Pons (tissue), 1 donor: ENCODE measurements at regions not wholly inside any gene's neighbourhood (a gene's known extent, or its start where the extent isn't known, plus 50 kb on each side); places are given as distances from the start of the nearest gene placed in this dataset.

Experiments used
- DNase-seq: peaks from one replicate; pipeline ENCODE4 v3.0.0-alpha.2; 2016; ENCODE audit warnings: low spot score

DNA sequence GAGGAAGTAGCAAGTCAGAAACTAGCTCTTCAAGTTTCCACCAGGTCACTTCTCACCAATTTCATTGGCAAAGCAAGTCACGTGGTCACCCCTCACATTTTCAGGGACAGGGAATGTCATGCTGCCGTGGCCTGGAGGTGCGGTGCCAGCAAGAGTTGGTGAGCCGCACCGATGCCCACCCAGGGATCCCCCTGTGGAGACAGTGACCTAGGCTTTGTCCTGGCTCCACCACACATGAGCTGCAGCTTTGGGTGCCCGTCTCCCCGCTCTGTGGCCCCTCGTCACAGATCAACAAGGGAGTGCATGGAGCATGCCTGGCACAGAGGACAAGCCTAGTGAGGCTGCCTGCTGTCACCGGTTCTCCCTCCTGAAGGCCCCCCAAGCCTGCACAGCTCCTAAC, 226.7 kb upstream of the PPP2R2D start:
- DNase-seq = no peak

DNA sequence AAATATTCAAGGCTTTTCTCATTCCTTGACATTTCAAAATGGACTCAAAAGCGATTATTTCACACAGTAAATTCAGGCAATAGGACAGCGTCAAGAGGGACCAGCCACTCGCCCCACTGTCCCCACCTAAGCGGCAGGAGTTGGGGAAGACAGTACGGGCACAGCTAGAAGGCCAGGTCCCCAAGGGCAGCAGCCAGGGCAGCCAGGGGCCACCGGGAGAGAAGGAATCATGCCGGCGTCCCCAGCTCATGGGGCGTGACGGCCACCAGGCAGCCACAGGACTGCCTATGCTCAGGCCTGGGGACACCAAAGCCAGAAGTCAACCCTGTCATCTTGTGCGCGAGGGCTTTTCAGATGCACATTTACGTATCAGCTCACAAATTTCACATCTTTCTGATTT, 225.7 kb upstream of the PPP2R2D start:
- DNase-seq = no peak

DNA sequence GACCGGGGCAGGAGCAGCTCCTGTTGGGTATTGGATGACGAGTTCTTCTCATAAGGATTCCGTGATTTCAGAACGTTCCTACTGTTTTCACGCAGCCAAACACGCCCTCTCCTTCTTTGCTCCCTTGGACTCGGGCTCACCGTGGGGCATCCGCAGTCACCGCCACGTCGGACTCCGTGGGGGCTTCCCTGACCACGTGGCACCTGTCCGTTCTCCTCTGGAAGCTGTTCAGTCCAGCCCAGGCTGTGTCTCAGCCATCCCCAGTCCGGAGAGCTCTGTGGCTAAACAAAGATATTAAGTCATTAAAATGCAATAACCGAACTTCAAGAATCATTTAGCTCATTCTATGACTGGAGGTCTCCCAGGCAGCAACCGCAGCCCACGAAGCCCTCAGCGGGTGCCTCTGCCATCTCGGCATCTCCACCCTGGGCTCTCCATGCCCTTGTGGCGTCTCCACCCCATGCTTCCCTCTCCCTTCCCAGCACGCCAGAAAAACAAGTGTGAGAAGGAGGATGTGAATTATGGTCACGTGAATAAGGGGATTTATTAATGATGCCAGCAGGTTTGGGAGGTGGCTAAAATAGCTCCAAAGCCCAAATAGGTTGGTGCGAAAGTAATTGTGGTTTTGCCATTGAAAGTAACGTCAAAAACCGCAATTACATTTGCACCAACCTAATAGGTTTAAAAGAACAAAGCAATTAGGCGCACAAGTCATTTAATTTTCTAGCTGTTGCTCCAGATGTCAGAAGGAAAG, 224.6 kb upstream of the PPP2R2D start:
- no peak for DNase-seq

DNA sequence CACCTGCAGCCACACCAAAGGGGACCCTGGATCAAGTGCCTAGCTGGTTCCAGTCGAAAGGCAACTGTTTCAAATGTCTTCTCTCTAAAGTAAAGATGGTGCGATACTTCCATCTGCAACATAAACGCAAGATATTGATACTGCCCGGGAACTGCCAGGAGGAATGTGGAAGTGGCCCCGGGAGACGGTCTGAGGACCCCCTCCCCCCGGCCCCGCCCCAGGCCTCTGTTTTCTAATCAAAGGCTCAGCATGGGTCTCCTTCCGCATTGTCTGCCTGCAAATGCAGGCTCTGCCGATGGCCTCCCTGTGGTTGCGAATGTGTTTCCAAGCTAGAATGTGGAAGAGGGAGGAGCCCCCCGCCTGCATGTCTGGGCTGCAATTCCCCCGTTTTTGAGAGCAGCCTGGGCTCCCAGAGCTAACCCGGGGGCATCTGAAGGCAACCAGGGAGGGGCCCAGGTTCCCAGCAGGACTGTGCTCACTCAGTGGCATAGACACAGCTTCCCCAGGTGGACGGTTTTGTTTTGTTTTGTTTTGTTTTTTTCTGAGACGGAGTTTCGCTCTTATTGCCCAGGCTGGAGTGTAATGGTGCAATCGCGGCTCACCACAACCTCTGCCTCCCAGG, 223.9 kb upstream of the PPP2R2D start:
- no peak for DNase-seq

DNA sequence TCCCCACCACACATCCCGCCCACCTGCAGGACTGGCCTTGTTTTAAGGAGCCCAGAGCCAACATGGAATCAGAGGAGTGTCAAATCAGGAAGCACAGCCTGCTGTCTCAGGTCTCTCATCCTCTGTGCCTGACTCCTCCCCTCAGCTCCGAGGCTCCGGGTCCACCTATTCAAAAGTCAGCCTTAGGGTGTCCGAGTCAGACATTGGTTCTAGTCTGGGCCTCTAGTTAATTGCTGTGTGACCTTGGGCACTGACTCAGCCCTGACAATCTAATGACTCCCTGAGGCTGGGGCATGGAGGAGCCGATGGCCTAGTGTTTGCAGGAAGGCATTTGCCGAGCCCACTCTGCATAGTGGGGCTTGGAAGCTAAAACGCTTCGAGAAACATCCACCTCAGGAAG, 223.1 kb upstream of the PPP2R2D start:
- no peak for DNase-seq

DNA sequence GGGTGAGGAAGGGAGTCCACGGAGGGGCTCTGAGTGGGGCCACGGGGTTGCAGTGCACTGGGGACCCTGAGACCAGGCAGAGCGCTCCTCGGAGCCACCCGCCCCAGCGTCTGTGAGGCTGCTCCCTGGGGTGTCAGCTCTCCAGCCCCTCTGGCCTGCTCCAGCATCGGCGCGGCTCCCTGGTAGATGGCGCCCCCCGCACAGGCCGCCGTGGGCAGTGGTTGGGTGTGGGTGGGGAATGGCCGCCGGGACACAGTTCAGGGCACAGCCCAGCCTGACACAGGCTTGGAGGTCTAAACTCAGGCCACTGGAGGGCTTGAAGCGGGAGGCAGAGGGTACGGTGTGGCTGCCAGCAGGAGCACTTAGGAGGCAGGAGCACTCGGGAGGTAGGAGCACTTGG, 222.6 kb upstream of the PPP2R2D start:
- DNase-seq = no peak

DNA sequence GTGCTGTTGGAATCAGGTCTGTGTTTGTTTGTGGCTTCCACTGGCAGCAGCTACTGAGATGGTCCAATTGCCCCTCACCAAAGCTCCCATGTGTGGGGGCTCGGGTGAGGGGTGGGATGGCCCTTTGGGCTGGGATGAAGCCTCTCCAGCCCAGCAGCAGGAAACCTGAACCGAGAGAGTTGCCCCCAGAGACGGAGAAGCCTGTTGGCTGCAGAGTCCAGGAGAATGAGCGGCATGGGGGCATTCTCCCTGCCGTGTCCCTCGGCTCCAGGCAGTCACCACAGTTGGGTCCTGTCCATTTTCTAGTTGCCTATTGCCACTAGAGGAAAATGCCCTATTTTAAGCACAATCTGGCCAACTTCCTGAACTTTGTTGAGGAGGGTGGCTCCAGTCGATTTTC, 222.2 kb upstream of the PPP2R2D start:
- no peak for DNase-seq

DNA sequence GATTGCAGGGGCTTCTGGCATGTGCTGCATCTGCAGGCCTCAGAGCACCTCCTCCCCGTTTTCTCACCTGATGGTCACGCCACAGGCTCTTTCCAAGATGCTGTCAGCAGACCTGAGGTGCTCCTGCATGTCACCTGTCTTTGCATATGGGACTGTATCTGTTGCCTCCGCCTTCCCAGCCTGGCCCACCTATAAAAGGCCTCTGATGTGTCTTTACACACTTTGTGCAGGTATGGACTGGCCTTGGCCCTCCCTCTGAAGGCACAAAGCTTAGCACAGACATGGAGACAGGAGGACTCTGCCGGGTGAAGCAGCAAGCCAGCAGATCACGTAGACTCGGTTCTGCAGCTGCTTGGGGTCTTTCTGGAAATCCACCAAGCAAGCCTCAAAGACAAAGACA, 220.9 kb upstream of the PPP2R2D start:
- no peak for DNase-seq

DNA sequence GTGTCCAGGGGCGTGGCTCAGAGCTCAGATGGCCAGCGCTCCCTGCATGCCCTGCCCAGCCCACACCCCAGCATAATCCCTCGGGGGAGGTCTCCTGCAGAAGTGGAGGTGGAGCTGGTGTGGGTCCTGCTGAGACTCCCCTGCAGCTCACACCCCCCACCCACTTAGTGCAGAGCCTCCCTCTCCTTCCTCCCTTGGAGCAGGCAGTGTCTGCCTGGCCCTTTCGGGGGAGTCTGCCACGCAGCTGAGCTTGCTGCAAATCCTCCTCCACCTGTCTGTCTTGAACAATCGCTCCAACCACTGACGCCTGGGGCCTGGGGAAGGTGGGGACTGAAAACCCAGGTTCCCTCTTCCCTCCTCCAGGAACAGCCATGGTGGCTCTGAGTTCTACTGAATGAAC, 219.7 kb upstream of the PPP2R2D start:
- no peak for DNase-seq

DNA sequence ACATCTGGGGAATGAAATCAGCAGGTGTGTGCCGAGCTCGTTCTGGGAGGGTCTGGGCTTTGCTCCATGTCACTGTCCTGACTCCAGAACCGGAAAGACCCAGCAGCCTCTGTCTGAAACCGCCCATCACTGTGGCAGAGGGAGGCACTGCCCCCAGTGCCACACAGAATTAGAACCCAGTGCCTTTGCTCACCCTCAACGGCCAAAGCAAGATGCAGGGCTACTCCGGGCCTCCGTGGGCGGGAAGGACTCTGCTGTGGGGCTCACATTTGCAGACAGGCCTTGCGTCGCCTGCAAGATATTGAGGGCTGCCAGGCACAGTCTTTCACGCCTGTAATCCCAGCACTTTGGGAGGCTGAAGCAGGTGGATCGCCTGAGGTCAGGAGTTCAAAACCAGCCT, 219.2 kb upstream of the PPP2R2D start:
- DNase-seq = no peak

DNA sequence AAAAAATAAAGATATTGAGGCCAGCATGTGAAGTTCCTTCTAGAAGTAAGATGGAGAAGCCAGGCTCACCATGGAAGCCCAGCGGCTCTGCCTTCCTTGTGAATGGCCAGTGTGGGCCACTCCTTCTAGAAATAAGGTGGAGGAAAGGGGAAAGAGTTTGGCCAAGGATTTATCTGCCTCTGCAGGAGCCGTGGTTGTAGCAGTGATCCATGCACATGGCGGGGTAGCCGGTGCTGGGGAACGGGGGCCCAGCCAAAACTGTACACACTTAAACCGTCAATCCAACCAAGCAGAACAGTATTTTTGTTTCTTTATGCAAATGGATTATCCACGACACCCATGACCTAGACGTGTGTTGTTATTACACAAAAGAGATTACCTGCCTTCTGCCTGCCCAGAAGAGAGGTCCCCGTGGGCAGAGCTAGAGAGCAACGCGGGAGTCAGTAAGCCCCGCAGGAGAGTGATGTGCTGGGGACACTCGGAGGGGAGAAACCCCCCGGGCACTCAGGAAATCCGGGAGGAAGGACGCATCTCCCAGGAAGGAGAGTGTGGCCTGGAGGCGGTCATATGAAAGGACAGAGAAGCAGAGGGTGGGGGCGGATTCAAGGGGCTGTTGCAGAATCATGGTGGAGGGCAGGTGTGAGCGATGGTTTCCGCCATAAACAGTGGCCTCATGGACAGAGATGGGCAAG, 218.4 kb upstream of the PPP2R2D start:
- no peak for DNase-seq

DNA sequence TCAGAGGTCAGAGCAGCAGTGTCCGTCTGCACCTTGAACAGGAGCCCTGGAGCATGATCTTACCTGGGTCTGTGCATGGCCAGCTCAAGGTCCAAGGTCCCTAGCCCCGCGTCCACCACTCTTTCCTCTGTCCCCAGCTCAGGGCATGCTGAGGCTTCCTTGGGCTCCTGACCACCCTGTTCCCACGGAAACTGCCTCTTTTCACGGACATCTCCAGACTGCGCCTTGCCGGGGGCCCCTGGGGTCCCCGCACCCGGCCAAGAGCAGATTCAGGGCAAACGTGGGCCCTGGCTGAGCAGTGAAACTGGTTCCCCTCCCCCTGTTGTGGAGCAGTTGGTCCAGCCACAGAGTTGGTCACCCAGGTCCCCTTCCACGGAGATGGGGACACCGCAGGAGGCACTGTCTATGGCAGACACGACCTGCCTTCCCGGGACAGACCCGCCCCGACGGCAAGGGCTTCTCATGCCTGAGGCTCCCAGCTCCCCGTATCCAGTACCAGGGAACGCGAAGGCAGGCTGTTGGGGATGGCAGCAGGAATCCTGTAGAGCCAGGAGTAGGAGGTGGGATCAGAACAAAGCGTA, 217.4 kb upstream of the PPP2R2D start:
- no peak for DNase-seq

DNA sequence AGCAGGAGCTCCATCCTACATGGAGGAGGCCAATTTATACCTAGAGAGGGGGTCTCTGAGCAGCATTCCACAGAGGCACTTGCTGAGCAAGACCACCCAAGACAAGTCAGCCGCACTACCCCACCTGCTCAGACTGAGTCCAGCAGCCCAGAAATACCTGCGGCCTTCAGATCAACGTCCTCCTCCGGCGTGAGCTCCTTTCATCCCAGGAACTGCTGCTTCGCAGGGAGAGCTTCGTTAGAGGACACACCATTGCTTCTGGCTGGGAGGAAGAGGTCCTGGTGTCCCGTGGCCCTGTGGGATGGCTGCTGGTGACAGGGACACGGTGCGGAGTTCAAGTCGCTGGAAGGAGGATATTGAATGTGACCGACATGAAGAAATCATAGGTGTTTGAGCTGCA, 216.9 kb upstream of the PPP2R2D start:
- no peak for DNase-seq

DNA sequence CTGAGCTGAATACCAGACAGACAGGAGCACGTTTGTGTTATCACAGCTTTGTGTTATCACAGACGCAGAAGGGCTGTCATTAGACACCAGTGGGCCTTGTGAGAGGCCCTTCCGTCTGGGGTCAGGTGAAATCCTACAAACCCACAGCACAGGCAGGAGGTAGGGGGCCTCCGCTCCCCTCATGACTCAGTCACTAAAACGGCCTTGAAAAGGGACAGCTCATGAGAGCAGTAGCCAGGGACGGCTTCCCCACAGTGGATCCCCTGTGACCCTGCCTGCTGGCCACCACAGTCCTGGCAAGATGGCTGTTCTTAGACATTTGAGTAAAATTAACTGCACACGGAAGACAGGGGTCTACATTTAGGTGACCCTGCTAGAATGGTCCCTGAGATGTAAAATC, 215.8 kb upstream of the PPP2R2D start:
- DNase-seq = no peak

DNA sequence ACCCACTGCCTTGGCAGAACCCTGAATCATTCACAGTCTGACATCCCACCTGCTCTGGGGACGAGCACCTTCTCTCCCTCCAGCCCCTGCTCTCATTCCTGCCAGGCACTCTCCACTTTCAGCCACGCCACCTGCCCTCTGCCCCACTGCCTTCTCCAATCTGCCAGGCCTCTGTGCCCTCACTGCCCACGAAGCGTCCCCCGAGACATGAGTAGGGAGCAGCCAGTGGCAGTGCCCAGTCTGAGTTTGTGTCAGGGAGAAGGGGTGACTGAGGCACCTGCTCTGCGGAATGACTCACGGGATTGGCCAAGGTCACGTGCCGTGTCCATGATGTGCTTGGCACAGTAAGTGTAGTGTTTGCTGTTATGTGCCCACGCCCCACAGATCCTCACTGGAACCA, 215.2 kb upstream of the PPP2R2D start:
- DNase-seq = no peak

DNA sequence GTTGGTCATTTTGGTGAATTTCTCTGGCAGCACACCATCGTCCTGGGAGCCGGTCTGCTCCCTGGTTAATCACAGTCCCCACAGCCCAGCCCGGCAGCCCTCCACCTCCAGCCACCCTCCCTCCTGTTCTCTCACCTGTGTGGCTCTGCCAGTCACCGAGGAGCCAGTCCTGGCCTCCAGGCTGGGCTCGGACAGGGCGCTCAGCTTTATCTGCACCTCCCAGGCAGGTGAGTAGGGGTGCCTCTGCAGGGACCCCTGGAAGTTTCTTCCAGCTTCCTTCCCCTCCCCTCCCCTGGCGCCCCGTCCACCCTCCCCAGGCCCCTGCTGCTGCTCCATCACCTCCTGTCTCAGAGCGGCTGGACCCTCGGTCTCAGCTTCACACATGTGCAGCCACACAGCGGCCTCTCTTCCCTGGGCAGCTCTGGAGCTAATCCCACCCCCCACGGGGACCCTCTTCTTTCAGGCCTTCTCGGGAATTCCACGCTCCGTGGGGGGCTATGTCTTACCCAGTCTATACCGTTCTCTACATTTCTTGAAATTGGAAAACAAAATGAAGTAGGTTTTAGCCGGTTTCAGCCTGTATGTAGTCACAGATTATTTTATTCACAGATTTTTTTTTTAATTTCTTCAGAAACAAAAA, 213.9 kb upstream of the PPP2R2D start:
- no peak for DNase-seq

DNA sequence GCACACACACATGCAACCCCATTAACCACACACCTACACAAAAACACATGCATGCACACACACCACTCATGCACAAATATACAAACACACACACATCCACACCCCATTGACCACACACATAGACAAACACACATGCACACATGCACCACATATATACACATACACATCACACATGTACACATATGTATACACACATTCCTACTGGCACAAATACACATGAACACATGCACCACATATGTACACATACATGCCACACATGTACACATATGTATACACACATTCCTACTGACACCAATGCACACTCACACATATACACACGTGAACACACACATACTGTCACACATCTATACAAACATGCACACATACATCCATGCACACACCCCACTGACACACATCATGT, 212.5 kb upstream of the PPP2R2D start:
- no peak for DNase-seq

DNA sequence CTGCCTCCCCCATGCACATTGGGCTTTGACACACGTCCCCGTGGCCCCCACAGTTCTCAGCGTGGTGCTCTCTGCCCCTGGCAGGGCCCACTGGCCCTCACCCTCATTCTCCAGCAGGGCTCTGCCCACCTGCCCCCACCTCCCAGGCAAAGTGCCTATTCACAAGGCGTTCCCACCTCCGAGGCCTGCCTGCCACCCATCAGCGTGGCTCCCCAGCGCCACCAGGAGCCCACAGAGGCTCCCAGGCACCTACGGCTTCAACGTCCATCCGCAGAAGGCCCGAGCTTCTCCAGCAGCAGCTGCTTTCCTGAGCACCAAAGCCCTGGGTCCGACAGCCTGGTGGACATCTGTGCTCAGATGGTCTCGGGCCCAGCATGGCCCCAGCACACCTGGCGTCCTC, 211.8 kb upstream of the PPP2R2D start:
- DNase-seq = no peak

DNA sequence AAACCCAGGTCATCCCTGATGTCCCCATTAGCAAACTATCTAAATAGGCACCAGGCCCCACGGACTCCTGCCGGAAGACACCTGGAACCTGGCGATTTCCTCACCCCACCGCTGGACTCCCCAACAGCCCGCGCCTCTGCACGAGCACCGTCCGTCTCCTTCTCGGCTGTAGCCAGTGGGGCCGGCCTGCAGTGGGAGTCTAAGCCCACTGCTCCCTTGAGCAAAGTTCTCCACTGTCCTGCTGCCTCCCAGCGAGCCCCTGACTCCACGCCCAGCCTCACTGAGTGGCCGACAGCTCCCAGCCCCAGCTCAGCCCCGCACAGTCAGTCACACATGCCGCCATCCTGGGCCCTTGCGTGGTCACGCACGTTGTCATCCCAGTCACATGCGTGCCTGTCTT, 211.3 kb upstream of the PPP2R2D start:
- DNase-seq = no peak

DNA sequence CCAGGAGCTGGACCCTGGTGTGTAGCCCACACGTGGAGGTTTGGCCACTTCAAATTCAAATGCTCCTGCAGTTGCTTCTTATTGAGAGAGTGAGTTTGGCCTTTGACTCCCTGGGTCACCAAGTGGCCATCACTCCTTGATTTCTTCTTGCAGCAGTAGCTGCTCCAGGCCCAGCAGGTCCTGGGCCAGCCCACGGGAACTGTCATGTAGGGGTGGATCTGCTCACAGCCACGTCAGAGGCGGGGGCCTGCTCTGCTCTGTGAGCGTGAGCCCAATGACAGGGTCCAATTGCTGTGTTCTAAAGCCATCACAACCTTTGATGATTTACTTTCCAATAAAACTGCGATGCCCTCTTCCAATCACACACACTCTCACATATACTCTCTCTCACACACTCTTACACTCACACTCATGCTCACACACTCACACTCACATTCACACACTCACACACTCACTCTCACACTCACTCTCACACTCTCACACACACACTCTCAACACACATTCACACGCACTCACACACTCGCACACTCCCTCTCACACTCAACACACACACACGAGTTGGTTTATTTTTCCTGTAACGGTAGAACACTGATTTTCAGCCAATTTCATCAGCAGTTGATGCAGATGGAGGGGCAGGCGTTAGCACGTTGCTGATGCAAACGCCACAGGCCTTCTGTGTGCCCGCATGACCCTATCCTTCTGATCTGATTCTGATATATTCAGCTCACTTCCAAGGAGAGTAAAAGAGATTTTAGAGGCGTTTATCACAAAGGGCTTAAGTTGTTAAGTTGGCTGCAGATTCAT, 210.7 kb upstream of the PPP2R2D start:
- DNase-seq = no peak

DNA sequence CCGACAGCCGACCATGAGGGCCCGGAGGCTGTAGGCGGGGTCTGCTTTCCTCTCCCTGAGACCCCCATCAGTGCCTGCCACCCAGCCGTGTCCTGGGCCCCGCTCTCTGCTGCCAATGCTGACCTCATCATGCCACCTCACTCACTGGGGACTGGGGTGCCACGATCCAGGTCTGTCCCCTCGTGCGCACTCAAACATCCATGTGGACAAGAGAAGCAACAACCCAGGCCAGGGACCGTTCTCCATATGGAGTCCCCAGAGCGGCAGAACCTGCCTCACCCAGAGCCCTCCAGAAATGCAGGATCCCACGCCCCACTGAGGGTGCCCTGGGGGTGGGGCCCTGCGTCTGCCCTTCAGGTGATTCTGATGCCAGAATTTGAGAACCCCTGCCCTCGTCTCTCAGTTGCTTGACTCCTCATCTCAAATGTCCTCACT, 210.0 kb upstream of the PPP2R2D start:
- DNase-seq = no peak
